ENCODE measurements at regions not wholly inside any gene's neighbourhood (a gene's known extent, or its start where the extent isn't known, plus 50 kb on each side); places are given as distances from the start of the nearest gene placed in this dataset.

- ATAC-seq (no peak), DNase-seq (no peak)
- H3K9me3 Mint-ChIP-seq = peaks cover 3 to 9% of the 10 kb centered on the region in 2 donors
- no peaks in the 10 kb centered on the region for H3K4me1 Mint-ChIP-seq
- no peak overlapping the region for H3K4me3 Mint-ChIP-seq
- H3K27me3 Mint-ChIP-seq = no peaks in the 10 kb centered on the region
- no peak overlapping the region for H3K27ac Mint-ChIP-seq
These were observed 332.7 kb downstream of the CBLN1 start for GRCh38 chr16:48948911-48949310.

- no peak overlapping the region for H3K4me3 Mint-ChIP-seq
- H3K9me3 Mint-ChIP-seq = peaks cover 3 to 9% of the 10 kb centered on the region in 2 donors
- H3K27ac Mint-ChIP-seq = no peak overlapping the region
- no peaks in the 10 kb centered on the region for H3K4me1 Mint-ChIP-seq
- no peak for DNase-seq
- H3K27me3 Mint-ChIP-seq = no peaks in the 10 kb centered on the region
- no peak for ATAC-seq
These were observed 334.3 kb downstream of the CBLN1 start for GRCh38 chr16:48947371-48947713.

- peaks cover 3 to 9% of the 10 kb centered on the region in 2 donors for H3K9me3 Mint-ChIP-seq
- no peak overlapping the region for H3K4me3 Mint-ChIP-seq
- ATAC-seq (no peak), DNase-seq (no peak)
- H3K27me3 Mint-ChIP-seq = no peaks in the 10 kb centered on the region
- H3K27ac Mint-ChIP-seq = no peak overlapping the region
- no peaks in the 10 kb centered on the region for H3K4me1 Mint-ChIP-seq
These were observed 334.8 kb downstream of the CBLN1 start for GRCh38 chr16:48946686-48947370.

- Mint-ChIP-seq H3K27ac (no peak overlapping the region), H3K9me3 (peaks cover 3 to 8% of the 10 kb centered on the region in 2 donors), H3K4me1 (no peaks in the 10 kb centered on the region), H3K27me3 (no peaks in the 10 kb centered on the region), H3K4me3 (no peak overlapping the region)
- ATAC-seq (no peak), DNase-seq (no peak)
These were observed 333.0 kb upstream of the N4BP1 start for GRCh38 chr16:48942996-48943395.

GRCh38 chr16:48936811-48937210 is 326.8 kb upstream of the N4BP1 start:
- ATAC-seq = no peak
- Mint-ChIP-seq H3K9me3 (peaks cover 0 to 8% of the 10 kb centered on the region in 2 donors), H3K4me3 (no peak overlapping the region), H3K27ac (no peak overlapping the region), H3K27me3 (no peaks in the 10 kb centered on the region), H3K4me1 (no peaks in the 10 kb centered on the region)
- DNase-seq = no peak

GRCh38 chr16:48932216-48932855 is 322.4 kb upstream of the N4BP1 start:
- Mint-ChIP-seq H3K27ac (no peak overlapping the region), H3K4me1 (no peaks in the 10 kb centered on the region), H3K9me3 (peaks cover 1 to 5% of the 10 kb centered on the region in 2 donors), H3K4me3 (no peak overlapping the region), H3K27me3 (no peaks in the 10 kb centered on the region)
- ATAC-seq = no peak
- no peak for DNase-seq

- no peak overlapping the region for H3K27ac Mint-ChIP-seq
- peaks cover 10 to 12% of the 10 kb centered on the region in 2 donors for H3K9me3 Mint-ChIP-seq
- no peak overlapping the region for H3K4me3 Mint-ChIP-seq
- H3K27me3 Mint-ChIP-seq = no peaks in the 10 kb centered on the region
- DNase-seq = no peak
- ATAC-seq = no peak
- no peaks in the 10 kb centered on the region for H3K4me1 Mint-ChIP-seq
These were observed 321.1 kb upstream of the N4BP1 start for GRCh38 chr16:48930951-48931553.

- Mint-ChIP-seq H3K27me3 (no peaks in the 10 kb centered on the region), H3K27ac (no peak overlapping the region), H3K9me3 (peaks cover 12% of the 10 kb centered on the region in 2 donors), H3K4me3 (no peak overlapping the region), H3K4me1 (no peaks in the 10 kb centered on the region)
- ATAC-seq (no peak), DNase-seq (no peak)
These were observed 309.8 kb upstream of the N4BP1 start for GRCh38 chr16:48919791-48920190.

- no peak overlapping the region for H3K4me3 Mint-ChIP-seq
- H3K9me3 Mint-ChIP-seq = peaks cover 12% of the 10 kb centered on the region in 2 donors
- ATAC-seq (no peak), DNase-seq (no peak)
- no peaks in the 10 kb centered on the region for H3K27me3 Mint-ChIP-seq
- H3K4me1 Mint-ChIP-seq = no peaks in the 10 kb centered on the region
- H3K27ac Mint-ChIP-seq = no peak overlapping the region
These were observed 308.7 kb upstream of the N4BP1 start for GRCh38 chr16:48918520-48919258.

- no peak for DNase-seq
- H3K4me3 Mint-ChIP-seq = no peak overlapping the region
- no peaks in the 10 kb centered on the region for H3K4me1 Mint-ChIP-seq
- H3K27me3 Mint-ChIP-seq = no peaks in the 10 kb centered on the region
- no peak for ATAC-seq
- peaks cover 0 to 8% of the 10 kb centered on the region in 2 donors for H3K9me3 Mint-ChIP-seq
- no peak overlapping the region for H3K27ac Mint-ChIP-seq
These were observed 306.6 kb upstream of the N4BP1 start for GRCh38 chr16:48916566-48916965.

- H3K9me3 Mint-ChIP-seq = peaks cover 0 to 8% of the 10 kb centered on the region in 2 donors
- no peaks in the 10 kb centered on the region for H3K27me3 Mint-ChIP-seq
- ATAC-seq = no peak
- H3K4me3 Mint-ChIP-seq = no peak overlapping the region
- H3K27ac Mint-ChIP-seq = no peak overlapping the region
- no peaks in the 10 kb centered on the region for H3K4me1 Mint-ChIP-seq
- no peak for DNase-seq
These were observed 304.1 kb upstream of the N4BP1 start for GRCh38 chr16:48914070-48914469.

GRCh38 chr16:48913384-48913783 is 303.4 kb upstream of the N4BP1 start:
- Mint-ChIP-seq H3K27ac (no peak overlapping the region), H3K9me3 (peaks cover 0 to 8% of the 10 kb centered on the region in 2 donors), H3K27me3 (no peaks in the 10 kb centered on the region), H3K4me1 (no peaks in the 10 kb centered on the region), H3K4me3 (no peak overlapping the region)
- DNase-seq (no peak), ATAC-seq (no peak)

- Mint-ChIP-seq H3K4me3 (no peak overlapping the region), H3K27ac (no peak overlapping the region), H3K27me3 (no peaks in the 10 kb centered on the region), H3K4me1 (no peaks in the 10 kb centered on the region), H3K9me3 (peaks cover 0 to 8% of the 10 kb centered on the region in 2 donors)
- no peak for DNase-seq
- no peak for ATAC-seq
These were observed 302.4 kb upstream of the N4BP1 start for GRCh38 chr16:48912360-48912759.

GRCh38 chr16:48911700-48912099 is 301.7 kb upstream of the N4BP1 start:
- H3K27me3 Mint-ChIP-seq = no peaks in the 10 kb centered on the region
- no peak overlapping the region for H3K27ac Mint-ChIP-seq
- peaks cover 0 to 8% of the 10 kb centered on the region in 2 donors for H3K9me3 Mint-ChIP-seq
- DNase-seq = no peak
- no peak overlapping the region for H3K4me3 Mint-ChIP-seq
- H3K4me1 Mint-ChIP-seq = no peaks in the 10 kb centered on the region
- no peak for ATAC-seq

GRCh38 chr16:48910214-48910613 is 300.2 kb upstream of the N4BP1 start:
- Mint-ChIP-seq H3K27me3 (no peaks in the 10 kb centered on the region), H3K4me1 (no peaks in the 10 kb centered on the region), H3K4me3 (no peak overlapping the region), H3K27ac (no peak overlapping the region), H3K9me3 (no peaks in the 10 kb centered on the region)
- DNase-seq (no peak), ATAC-seq (no peak)

GRCh38 chr16:48909231-48909630 is 299.3 kb upstream of the N4BP1 start:
- no peak overlapping the region for H3K4me3 Mint-ChIP-seq
- DNase-seq (no peak), ATAC-seq (no peak)
- H3K27me3 Mint-ChIP-seq = no peaks in the 10 kb centered on the region
- H3K9me3 Mint-ChIP-seq = no peaks in the 10 kb centered on the region
- H3K4me1 Mint-ChIP-seq = no peaks in the 10 kb centered on the region
- H3K27ac Mint-ChIP-seq = no peak overlapping the region
